PFSK-1 (cell line): ENCODE measurements at regions not wholly inside any gene's neighbourhood (a gene's known extent, or its start where the extent isn't known, plus 50 kb on each side); places are given as distances from the start of the nearest gene placed in this dataset.

ENCODE experiments used
- POLR2AphosphoS5 ChIP-seq: IDR thresholded peaks from 2 replicates; pipeline ENCODE4 v1.6.1; 2012; ENCODE audit warnings: low read depth, mild to moderate bottlenecking, control low read depth, low read length, moderate library complexity
- REST ChIP-seq, 2 experiments: IDR thresholded peaks; 2 replicates each; pipeline versions ENCODE4 v1.6.1 to v1.8.0; 2011 to 2012; ENCODE audit warnings: low read depth in 2 of 2, low read length in 2 of 2, control low read depth in 1 of 2, inconsistent platforms in 1 of 2, mild to moderate bottlenecking in 1 of 2, moderate library complexity in 1 of 2; ENCODE audit not compliant: insufficient read depth in 1 of 2

DNA sequence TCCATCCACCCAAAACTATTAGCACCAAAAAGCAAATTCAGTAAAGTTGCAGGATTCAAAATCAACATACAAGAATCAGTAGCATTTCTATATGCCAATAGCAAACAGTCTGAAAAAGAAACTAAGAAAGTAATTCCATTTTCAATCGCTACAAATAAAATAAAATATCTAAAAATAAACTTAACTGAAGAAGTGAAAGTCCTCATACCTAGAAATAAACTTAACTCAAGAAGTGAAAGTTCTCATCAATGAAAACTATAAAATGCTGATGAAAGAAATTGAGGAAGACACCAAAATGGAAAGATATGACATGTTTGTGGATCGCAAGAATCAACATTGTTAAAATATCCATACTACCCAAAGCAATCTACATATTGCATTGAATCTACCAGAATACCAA, 103.0 kb upstream of the ARID1B start:
- TF ChIP-seq REST (IDR thresholded peaks at IDR 0.05; ENCODE audit: insufficient read depth in 1 of 2, low read depth in 2 of 2, low read length in 2 of 2), result no peak
- TF ChIP-seq POLR2AphosphoS5, result no peak
